SKM-1 (cell line): ENCODE measurements at regions not wholly inside any gene's neighbourhood (a gene's known extent, or its start where the extent isn't known, plus 50 kb on each side); places are given as distances from the start of the nearest gene placed in this dataset.
"Not testable (repeated sequence)": the region's sequence is repeated elsewhere in the genome, so short reads cannot be mapped to it uniquely, and the experiment has no call there.

Source experiments
- DNase-seq: peaks from one replicate; lab custom pipeline; 2025; ENCODE audit not compliant: unreplicated experiment; lab: John Stamatoyannopoulos, UW

- DNase-seq = no peak
Measured at GRCh38 chr3:74839566-74839965, 225.1 kb upstream of the CNTN3 start.

DNA sequence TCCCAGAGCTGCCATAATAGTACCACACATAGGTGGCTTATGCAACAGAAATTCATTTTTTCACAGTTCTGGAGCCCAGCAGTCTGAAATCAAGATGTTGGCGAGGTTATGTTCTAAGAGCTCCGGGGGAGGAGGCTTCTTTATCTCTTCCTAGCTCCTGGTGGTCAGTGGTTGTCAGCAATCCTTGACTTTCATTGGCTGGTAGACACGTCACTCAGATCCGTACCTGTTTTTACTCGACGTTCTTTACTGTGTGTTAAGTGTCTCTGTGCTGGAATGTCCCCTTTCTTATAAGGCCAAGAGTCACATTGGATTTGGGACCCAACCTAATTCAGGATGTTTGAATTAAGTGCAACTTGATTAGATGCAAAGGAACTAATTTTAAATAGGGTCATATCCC, 218.5 kb upstream of the CNTN3 start:
- DNase-seq = no peak

DNA sequence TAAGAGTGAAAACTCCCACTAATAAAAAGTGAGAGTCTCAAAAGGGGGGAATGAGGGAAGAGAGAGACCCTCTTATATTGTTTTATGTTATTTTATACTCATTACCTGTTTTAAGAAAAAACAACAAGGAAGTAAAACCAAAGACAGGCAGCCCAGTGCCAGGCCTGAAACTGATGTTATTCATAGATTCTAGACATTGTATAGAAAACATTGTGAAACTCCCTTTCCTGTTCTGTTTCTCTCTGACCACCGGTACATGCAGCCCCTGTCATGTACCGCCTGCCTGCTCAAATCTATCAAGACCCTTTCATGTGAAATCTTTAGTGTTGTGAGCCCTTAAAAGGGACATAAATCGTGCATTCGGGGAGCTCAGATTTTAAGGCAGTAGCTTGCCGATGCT, 216.4 kb upstream of the CNTN3 start:
- not testable (repeated sequence) for DNase-seq

- DNase-seq = not testable (repeated sequence)
Measured at GRCh38 chr3:74825404-74825803, 210.9 kb upstream of the CNTN3 start.

GRCh38 chr3:74824366-74824765, 209.9 kb upstream of the CNTN3 start:
- DNase-seq = no peak

GRCh38 chr3:74814181-74814580, 199.7 kb upstream of the CNTN3 start:
- DNase-seq = no peak

DNA sequence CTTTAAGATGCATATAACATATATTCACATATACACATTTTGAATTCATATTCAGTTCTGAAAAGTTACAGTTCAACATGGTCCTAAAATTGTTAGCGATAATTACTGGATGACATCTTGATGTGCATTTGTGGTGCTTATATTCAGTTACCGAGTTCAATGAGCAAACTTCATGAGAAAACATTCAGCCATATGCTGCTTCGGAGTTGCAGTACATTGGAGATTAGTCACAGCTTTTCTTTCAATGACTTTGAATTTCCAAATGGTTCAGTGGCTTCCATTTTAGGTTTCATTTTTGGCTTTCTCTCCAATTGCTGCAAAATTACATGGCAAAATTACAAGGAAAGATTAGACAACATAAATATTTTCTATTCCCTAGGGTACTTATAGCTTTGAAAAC, 198.3 kb upstream of the CNTN3 start:
- no peak for DNase-seq

GRCh38 chr3:74808506-74809275, 194.2 kb upstream of the CNTN3 start:
- no peak for DNase-seq

GRCh38 chr3:74801924-74802323, 187.5 kb upstream of the CNTN3 start:
- no peak for DNase-seq

DNA sequence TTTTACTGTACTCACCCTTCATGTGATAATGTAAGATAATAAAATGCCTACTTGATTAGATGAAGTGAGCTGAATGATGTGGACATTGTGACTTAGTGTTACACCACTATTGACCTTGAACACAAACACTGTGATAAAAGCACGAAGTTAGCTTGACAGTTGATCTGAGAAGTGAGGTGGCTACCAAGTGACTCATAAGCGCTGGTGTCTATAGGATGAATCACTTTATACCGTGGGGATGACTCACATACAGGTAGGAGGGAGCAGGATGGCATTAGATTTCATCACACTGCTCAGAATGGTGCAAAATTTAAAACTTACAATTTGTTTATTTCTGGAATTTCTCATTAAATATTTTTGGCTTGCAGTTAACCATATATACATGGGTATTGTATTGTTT, 174.7 kb upstream of the CNTN3 start:
- no peak for DNase-seq

DNA sequence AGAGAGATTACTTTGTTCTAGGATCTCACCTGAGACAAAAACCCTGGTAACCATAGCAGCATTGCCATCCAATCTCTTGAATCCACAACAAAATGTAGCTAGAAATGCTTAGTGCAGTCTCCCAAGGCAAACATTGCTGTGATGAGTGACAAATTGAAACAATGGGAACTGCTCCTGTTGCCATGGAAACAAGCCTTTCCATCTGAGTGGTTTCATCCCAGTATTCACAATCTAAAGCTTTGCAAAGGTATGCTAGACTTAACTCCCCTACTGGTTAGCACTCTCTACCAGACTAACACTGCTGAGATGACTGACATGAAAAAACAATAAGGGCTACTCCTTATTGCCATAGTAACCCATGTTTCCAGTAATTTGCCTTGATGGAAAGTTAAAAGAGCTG, 172.6 kb upstream of the CNTN3 start:
- no peak for DNase-seq

- DNase-seq = no peak
Measured at GRCh38 chr3:74771401-74771800, 156.9 kb upstream of the CNTN3 start.

- DNase-seq = no peak
Measured at GRCh38 chr3:74768010-74768409, 153.6 kb upstream of the CNTN3 start.

DNA sequence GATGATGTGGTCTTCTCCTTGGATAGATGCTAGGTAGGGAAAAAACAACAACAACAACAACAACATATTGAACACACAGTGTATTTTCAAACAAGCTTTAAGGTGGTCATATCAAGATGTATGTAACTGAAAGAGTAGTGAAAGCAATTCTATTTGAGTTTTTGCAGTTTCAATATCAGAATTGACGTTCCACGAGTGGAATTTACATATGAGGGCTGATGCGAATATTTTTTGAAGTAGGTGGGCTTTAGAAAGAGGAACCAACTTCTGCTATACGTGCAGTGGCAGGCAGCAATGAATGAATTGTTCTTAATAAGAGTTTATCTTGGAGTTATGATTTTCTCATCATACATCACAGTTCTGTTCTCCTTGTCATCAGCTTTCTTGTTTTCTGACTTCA, 151.9 kb upstream of the CNTN3 start:
- DNase-seq = no peak

DNA sequence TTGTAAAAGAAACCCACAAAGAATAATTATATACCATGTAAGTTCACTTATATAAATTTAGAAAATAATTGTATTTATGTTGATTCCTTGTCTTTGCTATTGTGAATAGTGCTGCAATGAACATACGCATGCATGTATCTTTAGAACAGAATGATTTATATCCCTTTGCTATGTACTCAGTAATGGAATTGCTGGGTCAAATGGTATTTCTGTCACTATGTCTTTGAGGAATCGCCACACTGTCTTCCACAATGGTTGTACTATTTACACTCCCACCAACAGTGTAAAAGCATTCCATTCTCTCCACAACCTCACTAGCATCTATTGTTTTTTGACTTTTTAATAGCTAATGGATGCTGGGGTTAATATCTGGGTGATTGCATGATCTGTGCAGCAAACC, 149.4 kb upstream of the CNTN3 start:
- DNase-seq = no peak

- DNase-seq = no peak
Measured at GRCh38 chr3:74756674-74757073, 142.2 kb upstream of the CNTN3 start.

- DNase-seq = no peak
Measured at GRCh38 chr3:74752290-74752689, 137.8 kb upstream of the CNTN3 start.

DNA sequence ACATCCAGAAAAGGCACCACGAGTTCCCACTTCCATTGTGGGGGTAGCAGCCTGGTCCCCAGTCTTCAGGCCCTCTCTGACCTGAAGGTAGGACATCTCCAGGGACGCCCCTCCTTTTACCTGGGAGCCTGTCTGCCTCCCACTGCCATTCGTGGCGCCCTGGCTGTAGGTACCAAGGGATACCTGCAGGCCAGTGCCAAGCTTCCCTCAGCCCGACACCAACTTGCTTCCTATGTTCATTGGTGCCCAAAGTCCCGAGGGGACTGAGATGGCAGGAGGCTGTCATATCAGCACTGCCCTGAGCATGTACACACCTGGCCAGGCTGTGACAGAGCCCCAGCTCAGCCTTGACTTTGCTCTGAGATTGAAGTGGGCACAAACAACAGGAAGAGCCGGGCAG, 137.3 kb upstream of the CNTN3 start:
- no peak for DNase-seq

DNA sequence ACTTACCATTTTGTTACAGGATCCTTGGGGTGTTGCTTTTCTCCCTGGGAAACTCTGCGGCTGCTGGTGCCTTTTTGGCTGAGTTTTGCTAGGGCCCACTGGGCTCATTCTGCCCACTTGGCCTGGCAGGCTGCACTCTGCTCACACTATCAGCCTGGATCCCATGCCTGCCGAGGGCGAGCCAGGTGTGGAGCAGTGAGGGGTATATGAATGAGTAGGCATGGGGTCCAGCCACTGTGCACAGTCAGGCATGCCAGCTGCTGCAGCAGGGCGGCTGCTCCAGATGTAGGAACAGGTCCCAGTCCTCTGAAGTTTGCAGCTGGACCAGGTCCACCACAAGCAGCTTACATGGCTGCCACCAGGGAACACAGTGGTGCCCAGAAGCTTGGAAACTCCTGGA, 136.4 kb upstream of the CNTN3 start:
- DNase-seq = no peak

- DNase-seq = no peak
Measured at GRCh38 chr3:74739242-74739641, 124.8 kb upstream of the CNTN3 start.

GRCh38 chr3:74722211-74722610, 107.8 kb upstream of the CNTN3 start:
- no peak for DNase-seq

GRCh38 chr3:74713977-74714376, 99.5 kb upstream of the CNTN3 start:
- no peak for DNase-seq

GRCh38 chr3:74711913-74712512, 97.6 kb upstream of the CNTN3 start:
- no peak for DNase-seq
